ENCODE measurements at regions not wholly inside any gene's neighbourhood (a gene's known extent, or its start where the extent isn't known, plus 50 kb on each side); places are given as distances from the start of the nearest gene placed in this dataset.

GRCh38 chr17:77499699-77500435 is 359.1 kb downstream of the SEC14L1 start:
- TF ChIP-seq CTCF (IDR thresholded peaks at IDR 0.05) (no peak), POLR2A (IDR thresholded peaks at IDR 0.05) (no peak)
